Stimulated activated CD4-positive, alpha-beta T cell treated with anti-CD3 and anti-CD28 coated beads, Interleukin-2, amount 100 ng/mL, for 4 hours (primary cell): ENCODE measurements at regions not wholly inside any gene's neighbourhood (a gene's known extent, or its start where the extent isn't known, plus 50 kb on each side); places are given as distances from the start of the nearest gene placed in this dataset.

Source experiments
- DNase-seq: peaks from one replicate; pipeline ENCODE4 v3.0.0-alpha.2; 2020; ENCODE audit warnings: low read depth

DNA sequence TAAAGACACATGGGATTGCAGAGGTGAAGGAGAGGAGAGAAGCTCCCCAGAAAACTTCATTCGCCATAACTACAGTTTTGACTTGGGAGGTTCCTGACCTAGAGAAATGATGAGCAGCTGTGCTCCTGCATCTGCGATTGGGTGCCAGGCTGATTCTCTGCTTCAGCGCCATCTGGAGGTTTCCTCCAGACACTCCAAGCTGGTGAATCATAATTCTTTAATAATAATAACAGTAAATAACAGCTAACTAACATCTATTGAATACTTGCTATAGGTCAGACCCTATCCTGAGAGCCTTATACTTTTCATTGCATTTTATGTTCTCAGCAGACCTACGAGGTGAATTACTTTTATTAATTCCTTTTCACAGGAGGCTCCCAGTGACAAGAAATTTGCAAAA lies 575.8 kb downstream of the TOX3 start:
- no peak for DNase-seq

DNA sequence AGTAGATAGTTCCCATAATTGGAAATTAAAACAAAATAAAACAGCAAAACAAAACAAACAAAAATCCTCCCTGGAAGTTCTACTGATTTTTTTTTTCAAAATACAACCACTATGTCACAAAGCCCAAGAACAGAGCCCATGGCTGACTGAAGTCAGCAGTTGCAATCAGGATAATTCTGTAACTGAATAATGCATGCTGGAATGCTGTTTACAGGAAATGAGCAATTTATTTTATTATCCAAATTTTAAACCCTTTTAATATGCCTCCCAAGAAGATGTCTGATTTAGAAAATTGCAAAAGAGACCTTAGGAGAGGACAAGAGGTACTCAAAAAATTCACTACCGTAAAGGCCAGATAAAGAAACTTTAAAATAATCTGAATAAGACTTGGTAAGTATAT lies 578.2 kb downstream of the TOX3 start:
- no peak for DNase-seq

DNA sequence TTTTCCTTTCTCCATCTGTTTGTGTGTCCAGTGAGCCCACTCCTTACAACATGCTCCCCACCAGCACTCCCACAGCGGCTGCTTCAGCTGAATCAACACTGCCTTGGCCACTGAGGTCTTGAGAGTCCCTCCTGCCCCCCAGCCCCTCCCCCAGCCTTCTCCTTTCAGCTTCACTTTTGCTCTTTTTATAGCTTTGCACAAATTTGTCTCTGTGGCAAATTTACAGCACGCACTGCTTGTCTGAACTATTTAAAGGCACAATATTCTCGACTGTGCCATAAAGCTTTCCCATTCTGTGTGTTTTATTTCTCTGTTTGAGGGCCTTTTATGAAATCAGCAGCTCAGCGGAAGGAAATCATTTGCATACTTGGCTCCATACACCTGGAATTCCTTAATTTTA lies 579.3 kb downstream of the TOX3 start:
- DNase-seq, result no peak

DNA sequence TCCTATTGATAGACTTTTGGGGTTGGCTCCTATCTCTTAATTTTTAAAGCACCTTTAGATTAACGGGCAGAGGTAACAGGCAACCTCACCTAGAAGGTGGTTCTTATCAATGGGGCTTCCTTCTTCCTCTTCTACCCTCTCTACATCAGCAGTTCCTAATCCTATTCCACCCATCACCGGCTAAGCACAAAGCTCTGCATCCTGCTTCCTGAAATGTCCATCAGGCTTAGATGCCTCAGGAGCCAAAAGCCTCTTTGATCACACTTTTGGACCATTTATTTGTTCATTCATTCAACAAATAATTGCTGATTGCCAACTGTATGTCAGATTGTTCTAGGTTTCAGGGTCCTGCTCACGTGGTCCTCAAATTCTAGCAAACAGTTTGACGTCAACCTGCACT lies 586.0 kb downstream of the TOX3 start:
- no peak for DNase-seq

DNA sequence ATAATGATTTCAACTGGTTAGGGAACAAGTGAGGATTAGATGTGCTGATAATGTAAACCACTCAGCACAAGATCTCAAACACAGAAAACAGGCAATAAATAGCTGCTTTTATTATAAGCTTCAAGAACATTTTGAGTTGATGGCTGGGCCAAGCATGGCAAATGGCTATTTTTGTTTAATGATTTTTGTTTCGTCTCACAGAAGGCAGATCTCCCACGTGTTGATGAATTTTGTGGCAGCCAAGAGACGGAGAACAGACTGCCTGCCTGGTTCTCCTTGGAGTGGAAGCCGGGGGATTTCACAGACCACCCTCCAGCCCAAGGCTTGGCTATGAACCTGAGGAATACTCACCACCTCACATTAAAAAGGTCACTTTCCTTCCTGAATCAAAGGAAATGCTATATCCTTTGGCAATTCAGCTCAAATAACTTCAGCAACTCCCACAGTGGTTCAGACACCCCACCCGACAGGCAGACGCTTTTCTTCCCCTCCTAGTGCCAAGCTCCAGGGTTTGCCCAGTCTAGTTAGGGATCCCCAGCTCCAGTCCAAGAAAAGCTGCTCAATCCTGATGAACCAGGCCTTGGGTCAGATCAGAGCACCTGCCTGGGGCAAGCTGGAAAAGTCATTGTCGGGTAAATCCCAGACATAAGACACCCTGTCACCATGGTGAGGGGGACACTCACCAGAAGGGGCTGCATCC lies 593.5 kb downstream of the TOX3 start:
- DNase-seq, result no peak

DNA sequence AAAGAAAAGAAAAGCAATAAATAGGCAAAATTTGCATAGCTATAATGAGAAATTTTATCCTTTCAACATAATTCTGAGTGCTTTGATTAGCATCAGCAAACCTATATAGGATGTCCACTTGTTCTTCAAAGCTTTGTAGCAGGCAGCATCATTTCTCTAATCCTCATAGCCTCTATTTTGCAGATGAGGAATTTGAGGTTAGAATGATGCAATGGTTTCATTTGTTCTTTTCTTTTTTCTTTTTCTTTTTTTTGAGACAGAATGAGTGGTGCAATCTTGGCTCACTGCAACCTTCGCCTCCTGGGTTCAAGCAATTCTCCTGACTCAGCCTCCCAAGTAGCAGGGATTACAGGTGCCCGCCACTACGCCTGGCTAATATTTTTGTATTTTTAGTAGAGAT lies 594.4 kb downstream of the TOX3 start:
- no peak for DNase-seq

DNA sequence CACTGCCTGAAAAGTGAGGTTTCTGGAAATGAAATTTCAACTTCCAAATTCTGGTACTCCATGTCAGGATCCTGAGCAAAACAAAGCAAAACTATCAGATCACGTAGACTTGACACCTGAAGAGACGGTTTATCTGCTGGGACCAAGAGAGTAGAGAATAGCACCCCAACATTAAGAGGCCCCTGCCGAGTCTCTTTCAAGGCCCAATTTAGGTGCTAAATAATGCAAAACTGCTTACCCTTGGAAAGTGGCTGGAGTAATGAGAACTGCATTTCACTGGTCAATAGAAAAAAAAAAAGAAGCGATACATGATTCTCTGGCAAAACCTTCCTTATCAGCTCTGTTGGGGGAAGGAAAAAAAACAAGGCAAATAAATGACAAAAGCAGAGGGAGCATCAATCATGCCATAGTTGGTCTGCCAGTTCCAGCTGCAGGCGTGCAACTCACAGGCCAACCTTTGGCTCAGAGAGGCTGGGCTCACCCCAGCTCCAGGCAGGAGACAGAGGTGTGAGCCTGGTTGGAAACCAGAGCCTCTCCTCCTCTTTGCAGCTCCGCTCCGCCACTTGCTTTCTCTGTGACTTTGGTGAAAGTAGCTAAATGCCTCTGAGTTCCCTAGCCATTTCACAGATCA lies 595.2 kb downstream of the TOX3 start:
- DNase-seq, result no peak

DNA sequence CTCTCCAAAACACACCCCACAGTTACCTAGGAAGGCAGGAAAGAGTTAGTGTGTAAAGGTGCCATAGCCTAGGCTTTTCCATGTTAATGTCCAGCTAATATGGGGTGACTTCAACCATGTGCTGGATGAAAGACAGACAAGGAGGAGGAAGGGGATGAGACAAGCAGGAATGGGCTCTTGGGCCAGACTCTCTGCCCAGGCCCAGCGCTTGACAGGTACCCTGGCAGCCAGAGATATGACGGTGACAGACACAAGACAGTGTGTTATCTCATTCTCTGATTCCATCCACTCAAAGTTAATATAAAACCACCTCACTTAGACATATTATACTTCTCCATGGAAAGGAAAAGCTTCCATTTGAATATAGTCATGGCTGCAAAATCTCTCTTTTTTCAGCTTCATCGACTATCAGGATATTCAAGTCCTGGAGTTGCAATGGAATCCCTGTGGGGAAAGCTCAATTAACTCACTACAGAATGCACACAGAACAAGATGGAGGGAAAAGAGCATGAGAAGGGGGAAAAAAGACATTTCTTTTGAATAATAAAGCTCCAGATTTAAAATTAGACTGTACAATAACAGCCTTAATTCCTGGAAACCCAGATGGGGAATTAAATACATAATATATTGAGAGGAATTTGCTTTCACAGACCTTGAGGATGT lies 596.7 kb downstream of the TOX3 start:
- no peak for DNase-seq

DNA sequence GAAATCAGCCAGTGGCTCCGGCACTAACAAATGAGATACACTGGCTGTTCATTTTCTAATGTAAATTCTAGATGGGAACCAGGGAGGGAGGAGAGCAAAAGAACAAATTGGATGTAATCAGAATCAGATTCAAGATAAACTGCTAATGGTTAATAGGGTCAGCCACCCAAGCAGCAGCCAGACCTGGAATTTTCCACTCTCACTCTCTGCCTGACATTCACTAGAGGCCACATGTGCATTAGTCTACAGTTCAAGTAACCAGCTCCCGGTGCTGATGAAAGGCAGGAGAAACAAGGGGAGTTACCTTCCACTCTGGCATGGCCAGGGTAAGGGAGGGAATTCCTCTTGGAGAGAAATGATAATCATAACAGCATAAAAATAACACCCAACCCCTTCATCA lies 597.7 kb downstream of the TOX3 start:
- DNase-seq, result no peak

DNA sequence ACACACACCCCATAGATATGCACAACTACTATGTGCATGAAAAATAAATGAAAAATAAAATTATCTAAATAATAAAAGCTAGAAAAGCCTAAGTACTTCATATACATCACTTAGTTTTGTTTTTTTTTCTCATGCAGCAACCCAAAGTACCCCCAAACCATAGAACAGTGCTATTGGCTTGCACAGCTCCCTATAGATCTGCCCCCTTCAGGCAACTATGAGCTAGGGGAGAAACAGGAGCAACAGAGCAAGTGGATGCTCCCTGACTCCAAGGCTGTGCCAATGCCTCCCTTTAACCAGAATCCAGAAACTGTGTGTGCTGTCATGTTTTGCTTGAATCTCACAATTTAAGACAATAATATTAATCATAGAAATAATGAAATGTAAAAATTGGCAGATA lies 605.5 kb downstream of the TOX3 start:
- DNase-seq, result no peak

DNA sequence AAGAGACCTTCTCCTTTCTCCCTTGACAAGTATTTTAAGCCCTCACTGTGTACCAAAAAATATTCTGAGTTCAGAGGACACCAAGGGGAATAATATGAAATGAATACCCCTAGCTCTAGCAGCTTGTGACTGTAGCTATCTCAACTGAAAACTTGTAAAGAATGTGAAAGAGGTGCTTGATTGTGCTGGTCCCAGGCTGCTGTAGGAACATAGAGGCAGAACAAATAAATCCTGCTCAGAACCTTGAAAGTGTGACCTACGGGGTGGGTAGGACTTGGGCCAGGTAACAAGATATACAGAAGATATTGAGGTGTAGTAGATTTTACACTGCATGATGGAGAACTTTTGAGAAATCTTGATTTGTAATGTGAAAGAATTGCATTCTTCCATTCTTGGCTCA lies 606.8 kb downstream of the TOX3 start:
- DNase-seq, result no peak

DNA sequence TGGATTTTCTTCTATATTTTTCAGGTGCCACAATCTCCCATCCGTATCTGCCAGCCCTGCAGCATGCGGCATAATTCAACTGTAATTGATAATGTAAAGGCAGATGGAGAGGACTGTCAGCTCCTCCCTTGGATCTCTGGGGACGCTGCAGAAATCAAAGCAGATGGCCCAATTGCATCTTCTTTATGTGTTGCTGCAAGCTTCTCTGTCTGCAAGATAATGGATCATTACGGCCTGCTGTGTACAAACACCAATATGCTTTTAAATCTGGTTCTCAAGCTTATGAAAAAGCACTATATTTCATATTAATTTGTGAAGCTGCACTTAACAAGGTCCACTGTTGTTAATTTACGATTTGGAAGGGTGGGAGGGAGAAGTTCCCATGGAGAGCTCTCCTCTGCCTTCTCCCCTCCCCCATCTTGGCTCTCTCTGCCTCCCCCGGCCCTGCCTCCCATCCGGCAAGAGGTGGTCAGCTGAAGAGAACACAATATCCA lies 607.5 kb downstream of the TOX3 start:
- DNase-seq, result no peak

DNA sequence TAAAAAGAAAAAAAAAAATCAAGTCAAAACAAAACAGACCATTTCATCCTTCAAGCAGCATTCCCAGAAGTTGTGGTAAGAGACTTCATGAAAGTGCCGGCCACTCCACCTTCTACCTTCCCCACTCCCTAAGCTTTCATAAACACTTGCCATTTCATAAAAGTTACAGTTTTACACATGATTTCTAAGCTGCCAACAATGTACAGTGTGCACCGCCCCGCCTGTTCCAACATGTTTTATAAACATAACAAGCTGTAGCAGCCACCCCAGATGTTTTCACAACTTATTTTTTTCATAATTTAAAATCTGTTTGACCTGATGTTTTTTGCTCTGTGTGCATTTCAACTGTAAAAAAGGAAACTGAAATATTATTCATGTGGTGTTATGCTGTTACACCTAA lies 608.1 kb downstream of the TOX3 start:
- DNase-seq, result no peak

DNA sequence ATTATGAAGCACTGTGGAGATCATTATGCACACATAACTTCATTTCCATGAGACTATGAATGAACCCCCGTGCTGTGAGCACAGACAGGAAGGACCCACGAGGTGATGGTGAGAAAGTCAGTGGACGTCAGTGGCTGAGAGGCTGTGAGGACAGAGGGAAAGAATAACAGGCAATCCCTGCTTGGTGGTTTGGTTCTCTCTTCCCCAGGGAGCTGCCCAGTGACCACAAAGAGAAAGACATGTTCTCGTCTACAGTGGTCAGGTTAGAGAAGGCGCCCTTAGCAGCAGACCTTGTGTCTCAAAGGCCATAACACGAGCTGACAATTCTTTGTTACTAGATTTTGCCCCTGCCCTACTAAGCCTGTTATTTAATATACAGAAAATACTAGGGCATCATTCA lies 609.2 kb downstream of the TOX3 start:
- DNase-seq, result no peak

DNA sequence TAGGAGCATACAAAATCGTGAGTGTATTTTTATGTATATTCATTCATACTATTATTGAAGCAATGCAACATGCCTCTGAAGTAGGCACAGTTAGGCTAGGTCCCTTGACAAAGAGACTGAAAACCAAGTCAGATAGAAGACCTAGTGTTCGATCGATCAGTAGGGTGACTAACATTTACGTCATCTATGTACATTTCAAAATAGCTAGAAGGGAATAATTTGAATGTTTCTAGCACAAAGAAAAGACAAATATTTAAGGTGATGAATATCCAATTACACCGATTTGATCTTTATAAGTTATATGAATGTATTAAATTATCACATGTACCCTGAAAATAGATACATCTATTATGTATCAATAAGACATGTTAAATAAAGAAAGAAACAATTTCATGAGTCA lies 610.1 kb downstream of the TOX3 start:
- DNase-seq, result no peak

DNA sequence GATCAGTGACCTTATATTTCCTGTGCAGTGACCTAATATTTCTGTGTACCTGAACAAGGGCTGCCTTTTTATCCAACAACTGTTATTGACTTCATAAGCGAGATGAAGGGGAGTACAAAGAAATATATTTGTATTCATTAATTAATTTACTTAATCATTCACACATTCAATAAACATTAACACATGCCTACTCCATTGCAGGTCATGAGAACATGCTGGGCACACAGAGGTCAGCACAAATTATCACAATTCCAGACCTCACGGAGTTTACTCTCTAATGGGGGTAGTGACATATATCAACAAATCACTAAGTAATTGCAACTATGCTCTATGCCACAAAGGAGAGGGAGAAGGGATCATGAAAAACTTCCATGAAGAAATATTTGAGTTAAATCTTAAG lies 614.6 kb downstream of the TOX3 start:
- no peak for DNase-seq

DNA sequence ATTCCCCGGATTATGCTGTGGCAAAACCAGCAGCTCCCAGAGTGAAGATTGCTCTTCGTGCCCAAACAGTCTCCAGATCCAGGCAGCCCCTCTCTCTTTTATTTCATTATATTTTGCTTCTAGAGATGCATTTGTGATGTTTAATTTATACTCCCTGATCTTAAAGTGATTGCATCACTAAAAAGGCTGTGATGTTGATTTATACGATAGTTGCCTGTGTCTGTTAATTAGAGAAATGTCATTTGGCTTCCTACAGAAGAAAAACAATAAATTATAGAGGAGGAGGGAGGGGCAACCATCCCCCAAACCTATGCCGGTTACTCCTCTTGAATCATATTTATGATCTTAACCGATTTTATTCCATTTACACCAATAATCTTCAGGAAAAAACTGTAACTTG lies 615.3 kb downstream of the TOX3 start:
- no peak for DNase-seq

DNA sequence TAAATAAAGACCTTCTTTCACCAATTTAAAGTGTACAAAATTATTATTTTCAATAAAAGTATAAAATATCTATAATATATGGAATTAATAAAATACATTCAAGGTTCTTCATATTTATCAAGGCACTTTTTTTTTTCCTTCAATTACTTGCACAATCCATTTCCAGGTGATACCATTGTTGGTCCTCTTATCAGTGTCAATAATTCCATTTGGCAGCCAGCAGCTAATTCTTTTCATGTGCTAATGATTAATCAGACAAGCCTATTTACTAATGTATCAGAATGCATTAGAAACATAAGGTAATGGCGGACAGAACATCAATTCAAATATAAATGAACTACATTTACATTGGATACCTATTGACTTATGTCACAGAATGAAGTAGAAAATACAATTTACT lies 622.2 kb downstream of the TOX3 start:
- DNase-seq, result no peak

DNA sequence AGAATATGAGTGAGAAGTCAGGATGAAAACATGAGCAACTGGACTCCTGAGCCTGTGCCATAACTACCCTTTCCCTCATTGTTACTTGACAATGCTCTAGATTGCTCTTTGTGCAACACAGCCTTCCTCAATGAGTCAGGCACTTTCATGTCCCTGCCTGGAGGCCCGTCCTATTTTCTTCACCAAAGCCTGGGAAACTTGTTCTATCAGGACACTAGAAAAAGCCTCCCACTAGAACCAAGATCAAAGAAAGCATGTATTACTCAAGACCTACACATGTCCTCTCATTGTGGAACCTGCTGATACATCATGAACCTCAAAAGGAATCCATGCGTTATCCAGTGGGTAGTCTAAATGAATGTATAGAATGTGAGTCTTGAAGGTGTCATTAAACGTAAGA lies 624.5 kb downstream of the TOX3 start:
- no peak for DNase-seq

DNA sequence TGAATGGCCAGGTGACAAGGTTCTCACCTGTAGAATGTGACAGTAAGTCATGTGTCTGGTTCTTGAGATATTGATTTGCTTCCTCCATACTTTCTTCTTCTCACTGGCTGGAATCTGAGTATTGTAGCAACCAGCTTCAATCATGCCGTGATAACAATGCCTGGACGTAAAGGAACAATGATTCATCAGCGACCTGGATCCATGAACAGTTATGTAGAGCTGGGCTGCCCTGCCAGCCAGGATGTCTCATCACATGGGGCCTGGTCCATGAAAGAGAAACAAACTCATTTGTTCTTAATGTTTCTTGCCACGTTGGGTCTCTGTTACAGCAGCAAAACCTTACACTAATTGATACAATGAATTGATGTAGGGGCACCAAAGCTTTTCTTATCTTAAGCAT lies 627.2 kb downstream of the TOX3 start:
- no peak for DNase-seq

DNA sequence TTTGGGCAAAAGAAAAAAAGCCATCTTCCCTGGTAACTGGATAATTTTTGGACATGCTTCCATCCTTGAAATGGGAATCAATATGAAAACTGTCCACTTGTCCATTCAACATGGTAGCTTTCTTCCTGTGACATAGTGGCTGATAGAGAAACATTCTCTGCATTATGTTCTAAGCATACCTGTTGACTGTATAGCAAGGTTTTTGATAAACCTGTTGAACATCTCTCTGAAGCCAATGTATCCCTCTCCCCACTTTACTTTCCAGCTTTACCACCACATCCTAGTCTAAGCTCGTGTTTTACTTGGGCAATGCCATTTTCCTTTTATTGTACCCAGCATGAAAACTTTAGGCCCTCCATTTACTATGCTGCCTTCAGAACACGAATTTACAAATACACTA lies 630.1 kb downstream of the TOX3 start:
- no peak for DNase-seq

DNA sequence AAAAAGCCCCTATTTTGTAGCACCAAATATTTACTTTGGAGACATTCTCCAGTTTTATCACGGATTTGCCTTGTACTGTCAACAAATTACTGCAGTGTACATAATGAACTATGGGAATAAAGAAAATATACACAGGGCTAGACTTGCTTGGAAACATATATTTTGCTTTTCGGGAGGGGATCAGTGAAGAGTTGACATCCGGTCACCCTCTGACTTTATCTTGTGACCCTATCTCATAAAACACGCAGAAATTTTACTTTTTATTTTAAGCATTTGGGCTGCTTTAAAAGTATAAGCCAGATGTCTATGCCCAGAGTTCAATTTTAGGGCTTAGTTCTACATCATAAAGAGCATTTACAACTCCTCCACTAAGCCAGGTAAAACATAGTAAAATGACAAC lies 630.7 kb downstream of the TOX3 start:
- DNase-seq, result no peak

DNA sequence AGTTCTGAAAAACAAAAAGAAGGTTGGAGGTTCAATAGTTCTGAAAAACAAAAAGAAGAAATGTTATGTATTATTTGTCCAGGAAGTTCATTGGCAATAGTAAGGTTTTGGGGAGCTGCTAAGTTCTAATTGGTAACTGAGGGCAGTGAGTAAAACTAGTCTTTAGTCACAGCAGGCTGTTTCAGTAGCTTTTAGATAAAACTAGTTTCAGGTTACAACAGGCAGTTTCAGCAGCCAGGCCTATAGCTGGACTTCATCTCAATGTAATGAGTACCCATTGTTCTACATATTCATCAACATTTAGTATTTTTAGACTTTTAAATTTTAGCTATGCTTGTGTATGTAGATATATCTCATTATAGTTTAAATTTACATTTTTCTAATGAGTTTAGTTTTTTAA lies 639.3 kb downstream of the TOX3 start:
- no peak for DNase-seq
